HL-60 (cell line): ENCODE measurements at regions not wholly inside any gene's neighbourhood (a gene's known extent, or its start where the extent isn't known, plus 50 kb on each side); places are given as distances from the start of the nearest gene placed in this dataset.

Experiments used
- CTCF ChIP-seq: IDR thresholded peaks from one replicate; pipeline ENCODE4 v1.5.1; 2011; ENCODE audit warnings: low read length, control low read depth, inconsistent platforms; ENCODE audit not compliant: insufficient read depth
- GABPA ChIP-seq: IDR thresholded peaks from 2 replicates; pipeline ENCODE4 v1.6.1; 2012; ENCODE audit warnings: low read depth
- POLR2AphosphoS5 ChIP-seq: IDR thresholded peaks from 2 replicates; pipeline ENCODE4 v1.6.1; 2012; ENCODE audit warnings: low read depth

- TF ChIP-seq CTCF: no peak
- TF ChIP-seq POLR2AphosphoS5: no peak
- TF ChIP-seq GABPA: no peak
Observed at GRCh38 chr3:20401253-20401652, 215.2 kb upstream of the SGO1 start.
